GM12874 (cell line): ENCODE measurements at regions not wholly inside any gene's neighbourhood (a gene's known extent, or its start where the extent isn't known, plus 50 kb on each side); places are given as distances from the start of the nearest gene placed in this dataset.

Experiments used
- TF ChIP-seq, protein P1 (sequence below): IDR thresholded peaks from 2 replicates; pipeline ENCODE4 v1.5.1; 2011; ENCODE audit warnings: low read depth, mild to moderate bottlenecking, control low read depth, low read length, moderate library complexity; ENCODE audit not compliant: insufficient read depth

DNA sequence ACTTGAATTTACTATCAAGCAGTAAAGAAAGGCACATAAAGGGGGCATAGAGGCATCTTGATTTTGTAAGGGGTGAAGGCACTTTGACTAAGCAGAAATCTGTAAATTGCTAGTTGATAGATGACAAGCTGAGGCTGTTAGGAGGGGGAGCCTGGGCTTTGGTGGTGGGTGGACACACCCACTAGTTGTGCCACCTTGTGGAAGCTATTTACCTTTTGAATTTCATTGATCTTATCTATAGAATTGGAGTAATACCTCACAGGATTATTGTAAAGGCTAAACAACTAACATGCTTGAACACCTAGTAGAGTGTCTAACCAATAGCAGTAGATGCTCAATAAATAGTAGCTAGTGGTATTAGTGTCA is 142.8 kb upstream of the KCNIP4 start:
- TF ChIP-seq, protein P1, sequence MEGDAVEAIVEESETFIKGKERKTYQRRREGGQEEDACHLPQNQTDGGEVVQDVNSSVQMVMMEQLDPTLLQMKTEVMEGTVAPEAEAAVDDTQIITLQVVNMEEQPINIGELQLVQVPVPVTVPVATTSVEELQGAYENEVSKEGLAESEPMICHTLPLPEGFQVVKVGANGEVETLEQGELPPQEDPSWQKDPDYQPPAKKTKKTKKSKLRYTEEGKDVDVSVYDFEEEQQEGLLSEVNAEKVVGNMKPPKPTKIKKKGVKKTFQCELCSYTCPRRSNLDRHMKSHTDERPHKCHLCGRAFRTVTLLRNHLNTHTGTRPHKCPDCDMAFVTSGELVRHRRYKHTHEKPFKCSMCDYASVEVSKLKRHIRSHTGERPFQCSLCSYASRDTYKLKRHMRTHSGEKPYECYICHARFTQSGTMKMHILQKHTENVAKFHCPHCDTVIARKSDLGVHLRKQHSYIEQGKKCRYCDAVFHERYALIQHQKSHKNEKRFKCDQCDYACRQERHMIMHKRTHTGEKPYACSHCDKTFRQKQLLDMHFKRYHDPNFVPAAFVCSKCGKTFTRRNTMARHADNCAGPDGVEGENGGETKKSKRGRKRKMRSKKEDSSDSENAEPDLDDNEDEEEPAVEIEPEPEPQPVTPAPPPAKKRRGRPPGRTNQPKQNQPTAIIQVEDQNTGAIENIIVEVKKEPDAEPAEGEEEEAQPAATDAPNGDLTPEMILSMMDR = no peak

DNA sequence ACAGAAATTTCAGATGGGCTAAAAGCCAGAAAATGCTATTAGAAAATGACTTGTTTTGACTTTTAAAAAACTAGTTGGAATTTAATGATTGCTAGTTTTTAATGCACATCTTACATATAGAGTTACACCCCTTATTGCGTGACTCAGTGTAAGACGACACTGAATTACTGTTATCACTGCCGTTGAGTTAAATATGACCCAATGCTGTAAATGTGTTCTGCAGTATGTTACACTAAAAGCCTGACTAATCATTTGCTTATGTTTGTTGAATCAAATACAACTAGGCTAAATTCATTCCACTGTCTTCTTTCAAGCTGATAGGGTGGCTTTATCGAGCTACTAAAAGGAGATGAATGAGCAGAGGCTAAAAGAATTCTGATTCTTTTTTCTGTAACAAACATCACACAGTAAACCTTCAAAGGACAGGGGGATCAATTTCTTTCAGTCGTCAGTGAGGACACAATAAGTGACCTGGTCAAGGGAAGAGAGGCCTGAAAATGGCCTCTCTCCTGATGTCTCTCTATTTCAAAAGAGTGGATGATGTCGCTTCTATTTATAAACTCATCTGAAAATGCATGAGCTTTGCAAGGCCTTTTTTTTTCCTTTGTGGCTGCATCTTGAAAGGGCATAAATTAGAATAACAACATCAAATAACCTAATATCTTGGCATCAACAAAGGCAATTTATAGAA is 142.2 kb upstream of the KCNIP4 start:
- TF ChIP-seq, protein P1 = no peak

DNA sequence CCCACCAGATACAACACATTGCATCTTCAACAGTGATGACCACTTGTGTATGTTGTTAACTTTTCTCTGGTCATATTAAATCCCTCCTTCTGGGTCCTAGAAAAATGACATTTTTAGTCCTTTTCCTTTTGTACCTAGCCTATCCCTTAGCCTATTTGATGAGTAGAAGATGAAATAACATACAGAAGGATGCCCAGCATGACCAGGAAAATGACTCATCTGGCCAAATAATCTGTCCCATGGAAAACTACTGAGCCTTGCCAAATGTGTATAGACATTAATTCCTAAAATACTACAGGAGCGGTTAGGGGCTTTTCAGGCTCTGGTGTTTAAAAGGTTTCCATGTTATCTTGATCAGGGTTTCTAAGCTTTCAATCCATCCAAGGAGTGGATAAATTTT is 129.0 kb upstream of the KCNIP4 start:
- TF ChIP-seq, protein P1 = no peak

DNA sequence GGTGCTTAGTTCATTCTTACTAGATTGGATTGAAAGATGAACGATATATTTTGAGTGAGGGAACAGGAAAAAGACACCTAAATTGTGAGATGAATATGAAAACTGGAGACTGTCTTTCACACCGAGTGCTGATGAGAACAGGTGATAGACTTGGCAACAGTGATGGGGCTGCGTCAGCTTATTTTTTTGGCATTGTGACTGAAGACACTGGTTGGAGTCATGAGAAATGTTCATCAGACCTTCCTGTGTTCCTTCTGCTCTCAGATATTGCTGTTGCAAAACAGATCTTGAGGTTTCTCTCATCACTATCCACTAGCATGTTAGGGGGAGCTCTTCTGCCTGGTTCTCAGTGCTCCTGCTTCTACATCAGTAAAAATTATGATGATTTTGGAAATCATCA is 124.2 kb upstream of the KCNIP4 start:
- TF ChIP-seq, protein P1 = no peak

DNA sequence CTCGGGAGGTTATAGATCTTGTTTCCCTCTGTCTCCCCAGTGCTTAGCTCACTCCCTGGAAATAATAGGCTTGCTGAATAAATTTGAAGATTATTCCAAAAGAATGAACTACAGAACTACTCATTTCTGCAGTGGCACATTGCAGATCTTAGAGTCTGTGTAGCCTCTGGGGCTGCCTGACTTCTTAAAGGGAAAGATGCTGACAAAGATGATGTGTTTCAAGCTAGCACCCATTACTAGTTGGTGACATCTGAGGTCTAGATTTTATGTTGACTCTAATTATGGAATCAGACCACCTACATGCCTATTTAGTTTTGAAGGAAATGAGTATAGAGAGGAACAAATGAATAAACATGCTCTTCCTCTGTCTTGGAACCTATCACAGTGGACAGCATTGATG is 123.7 kb upstream of the KCNIP4 start:
- TF ChIP-seq, protein P1 = no peak

DNA sequence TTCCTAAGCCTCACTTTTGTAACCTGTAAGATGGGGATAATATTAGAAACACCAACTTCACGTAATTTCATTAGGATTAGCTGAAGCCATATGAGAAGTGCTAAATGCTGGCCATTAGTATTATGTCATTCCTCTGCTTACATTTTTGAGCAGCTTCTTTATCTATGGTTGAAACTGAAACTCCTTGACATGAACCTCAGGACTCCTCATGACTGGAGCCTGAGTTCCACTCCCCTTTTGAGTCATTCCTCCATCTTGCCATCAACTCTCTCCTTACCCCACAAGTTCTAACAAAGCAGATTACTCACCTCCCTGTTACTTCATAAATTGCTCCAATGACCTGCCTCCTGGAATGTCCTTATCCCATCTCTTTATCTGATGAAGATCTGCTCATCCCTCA is 123.2 kb upstream of the KCNIP4 start:
- TF ChIP-seq, protein P1 = no peak

DNA sequence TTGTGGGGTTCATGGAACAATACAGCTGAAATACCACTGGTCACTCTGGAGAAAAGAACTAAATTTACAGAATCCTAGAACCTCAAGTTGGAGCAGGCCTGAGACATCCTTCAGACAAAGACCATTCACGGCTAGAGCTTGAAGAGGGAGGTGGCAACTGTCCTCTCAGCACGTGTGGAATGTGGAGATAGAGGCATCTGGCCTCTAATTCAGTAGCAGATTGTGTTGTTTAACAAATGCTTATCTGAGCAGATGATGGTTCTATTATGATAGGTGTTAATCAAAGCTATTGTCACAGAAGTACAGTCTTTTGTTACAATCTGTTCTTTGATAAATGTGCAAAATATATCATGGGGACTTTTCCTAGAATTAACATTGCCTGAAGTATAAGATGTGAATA is 121.7 kb upstream of the KCNIP4 start:
- TF ChIP-seq, protein P1 = no peak
